Activated T-cell treated with anti-CD3 and anti-CD28 coated beads, Interleukin-2, amount 50 U/mL, for 4 hours (primary cell): ENCODE measurements at regions not wholly inside any gene's neighbourhood (a gene's known extent, or its start where the extent isn't known, plus 50 kb on each side); places are given as distances from the start of the nearest gene placed in this dataset.

Experiments used
- ATAC-seq, 2 donors: fragments of 200-7000 bp; cut with Tn5 transposase; one replicate each; pipeline ENCODE4 v1.10.0; 2021
- DNase-seq: peaks from one replicate; pipeline ENCODE4 v3.0.0-alpha.2; 2020
- H3K27me3 Mint-ChIP-seq: one replicate; pipeline ENCODE4 v1.8.0; 2021; ENCODE audit warnings: low read depth, mixed read lengths
- H3K36me3 Mint-ChIP-seq: one replicate; pipeline ENCODE4 v1.8.0; 2022; ENCODE audit warnings: mixed read lengths; ENCODE audit not compliant: insufficient read depth
- H3K4me1 Mint-ChIP-seq: one replicate; pipeline ENCODE4 v1.8.0; 2021; ENCODE audit warnings: low read depth, mixed read lengths
- H3K4me3 Mint-ChIP-seq: one replicate; pipeline ENCODE4 v1.8.0; 2021; ENCODE audit warnings: mild to moderate bottlenecking, moderate library complexity, mixed read lengths
- H3K9me3 Mint-ChIP-seq: one replicate; pipeline ENCODE4 v1.8.0; 2021; ENCODE audit warnings: mixed read lengths

GRCh38 chr10:93193906-93194305, 120.2 kb downstream of the CYP26A1 start:
- Mint-ChIP-seq H3K4me3 (no peak overlapping the region), H3K4me1 (peaks cover 3% of the 10 kb centered on the region), H3K36me3 (no peaks in the 10 kb centered on the region), H3K27me3 (peaks cover 14% of the 10 kb centered on the region), H3K9me3 (no peaks in the 10 kb centered on the region)
- DNase-seq (no peak), ATAC-seq (no peak)

GRCh38 chr10:93198401-93199131, 124.9 kb downstream of the CYP26A1 start:
- Mint-ChIP-seq H3K4me3 (no peak overlapping the region), H3K9me3 (no peaks in the 10 kb centered on the region), H3K4me1 (peaks cover 6% of the 10 kb centered on the region), H3K27me3 (peaks cover 14% of the 10 kb centered on the region), H3K36me3 (no peaks in the 10 kb centered on the region)
- ATAC-seq: no peak
- DNase-seq: no peak

GRCh38 chr10:93199191-93199751, 125.6 kb downstream of the CYP26A1 start:
- H3K4me3 Mint-ChIP-seq: no peak overlapping the region
- no peaks in the 10 kb centered on the region for H3K9me3 Mint-ChIP-seq
- DNase-seq: no peak
- peaks cover 10% of the 10 kb centered on the region for H3K27me3 Mint-ChIP-seq
- no peaks in the 10 kb centered on the region for H3K36me3 Mint-ChIP-seq
- H3K4me1 Mint-ChIP-seq: peaks cover 6% of the 10 kb centered on the region
- ATAC-seq: no peak

GRCh38 chr10:93204494-93205485, 131.1 kb downstream of the CYP26A1 start:
- no peaks in the 10 kb centered on the region for H3K9me3 Mint-ChIP-seq
- DNase-seq: no peak
- H3K36me3 Mint-ChIP-seq: no peaks in the 10 kb centered on the region
- no peaks in the 10 kb centered on the region for H3K4me1 Mint-ChIP-seq
- H3K27me3 Mint-ChIP-seq: peaks cover 3% of the 10 kb centered on the region
- ATAC-seq: no peak
- no peak overlapping the region for H3K4me3 Mint-ChIP-seq

- no peak overlapping the region for H3K4me3 Mint-ChIP-seq
- H3K4me1 Mint-ChIP-seq: no peaks in the 10 kb centered on the region
- no peak for DNase-seq
- no peaks in the 10 kb centered on the region for H3K9me3 Mint-ChIP-seq
- no peaks in the 10 kb centered on the region for H3K36me3 Mint-ChIP-seq
- H3K27me3 Mint-ChIP-seq: no peaks in the 10 kb centered on the region
- ATAC-seq: no peak
Observed at GRCh38 chr10:93206652-93207051, 133.0 kb downstream of the CYP26A1 start.

GRCh38 chr10:93208717-93209464, 135.2 kb downstream of the CYP26A1 start:
- H3K4me1 Mint-ChIP-seq: no peaks in the 10 kb centered on the region
- H3K36me3 Mint-ChIP-seq: no peaks in the 10 kb centered on the region
- DNase-seq (no peak), ATAC-seq (no peak)
- no peaks in the 10 kb centered on the region for H3K27me3 Mint-ChIP-seq
- no peaks in the 10 kb centered on the region for H3K9me3 Mint-ChIP-seq
- no peak overlapping the region for H3K4me3 Mint-ChIP-seq

- H3K4me3 Mint-ChIP-seq: no peak overlapping the region
- H3K27me3 Mint-ChIP-seq: no peaks in the 10 kb centered on the region
- ATAC-seq (no peak), DNase-seq (no peak)
- H3K4me1 Mint-ChIP-seq: no peaks in the 10 kb centered on the region
- H3K36me3 Mint-ChIP-seq: no peaks in the 10 kb centered on the region
- H3K9me3 Mint-ChIP-seq: no peaks in the 10 kb centered on the region
Observed at GRCh38 chr10:93211991-93212390, 138.3 kb downstream of the CYP26A1 start.

GRCh38 chr10:93215312-93215711, 141.6 kb downstream of the CYP26A1 start:
- H3K4me1 Mint-ChIP-seq: no peaks in the 10 kb centered on the region
- no peaks in the 10 kb centered on the region for H3K9me3 Mint-ChIP-seq
- peaks cover 2% of the 10 kb centered on the region for H3K27me3 Mint-ChIP-seq
- H3K4me3 Mint-ChIP-seq: no peak overlapping the region
- ATAC-seq (no peak), DNase-seq (no peak)
- no peaks in the 10 kb centered on the region for H3K36me3 Mint-ChIP-seq

- no peaks in the 10 kb centered on the region for H3K4me1 Mint-ChIP-seq
- DNase-seq (no peak), ATAC-seq (no peak)
- no peaks in the 10 kb centered on the region for H3K9me3 Mint-ChIP-seq
- H3K36me3 Mint-ChIP-seq: no peaks in the 10 kb centered on the region
- H3K27me3 Mint-ChIP-seq: peaks cover 2% of the 10 kb centered on the region
- H3K4me3 Mint-ChIP-seq: no peak overlapping the region
Observed at GRCh38 chr10:93216341-93216985, 142.8 kb downstream of the CYP26A1 start.

GRCh38 chr10:93218386-93218785, 144.7 kb downstream of the CYP26A1 start:
- H3K4me1 Mint-ChIP-seq: no peaks in the 10 kb centered on the region
- H3K4me3 Mint-ChIP-seq: no peak overlapping the region
- DNase-seq (no peak), ATAC-seq (no peak)
- H3K27me3 Mint-ChIP-seq: peaks cover 2% of the 10 kb centered on the region
- H3K36me3 Mint-ChIP-seq: no peaks in the 10 kb centered on the region
- no peaks in the 10 kb centered on the region for H3K9me3 Mint-ChIP-seq

GRCh38 chr10:93219347-93219746, 145.7 kb downstream of the CYP26A1 start:
- no peak for ATAC-seq

GRCh38 chr10:93220296-93221170, 146.8 kb downstream of the CYP26A1 start:
- Mint-ChIP-seq H3K4me1 (no peaks in the 10 kb centered on the region), H3K36me3 (no peaks in the 10 kb centered on the region), H3K27me3 (peaks cover 2% of the 10 kb centered on the region), H3K9me3 (no peaks in the 10 kb centered on the region), H3K4me3 (no peak overlapping the region)
- no peak for DNase-seq
- ATAC-seq: no peak

More at GRCh38 chr10:93219347-93219746, 145.7 kb downstream of the CYP26A1 start:
- Mint-ChIP-seq H3K36me3 (no peaks in the 10 kb centered on the region), H3K27me3 (peaks cover 2% of the 10 kb centered on the region), H3K4me3 (no peak overlapping the region), H3K9me3 (no peaks in the 10 kb centered on the region), H3K4me1 (no peaks in the 10 kb centered on the region)
- no peak for DNase-seq

- no peaks in the 10 kb centered on the region for H3K4me1 Mint-ChIP-seq
Observed at GRCh38 chr10:93221171-93221496, 147.4 kb downstream of the CYP26A1 start.

More at GRCh38 chr10:93221171-93221496, 147.4 kb downstream of the CYP26A1 start:
- DNase-seq (no peak), ATAC-seq (no peak)
- Mint-ChIP-seq H3K9me3 (no peaks in the 10 kb centered on the region), H3K36me3 (no peaks in the 10 kb centered on the region), H3K27me3 (peaks cover 2% of the 10 kb centered on the region), H3K4me3 (no peak overlapping the region)
